SJCRH30 (cell line): ENCODE measurements at regions not wholly inside any gene's neighbourhood (a gene's known extent, or its start where the extent isn't known, plus 50 kb on each side); places are given as distances from the start of the nearest gene placed in this dataset.
"Not testable (repeated sequence)": the region's sequence is repeated elsewhere in the genome, so short reads cannot be mapped to it uniquely, and the experiment has no call there.

ENCODE experiments used
- DNase-seq, 2 experiments: peaks; one replicate each; pipeline ENCODE4 v3.0.0-alpha.2; 2015 to 2020
- H3K27ac ChIP-seq: fragments of 250-450 bp; sonication (Bioruptor Pico); 2 replicates; pipeline ENCODE4 v1.5.1; 2020; ENCODE audit warnings: mild to moderate bottlenecking, moderate library complexity
- H3K27me3 ChIP-seq: fragments of 250-450 bp; sonication (Bioruptor Pico); 2 replicates; pipeline ENCODE4 v1.5.1; 2020; ENCODE audit warnings: mild to moderate bottlenecking, moderate library complexity
- H3K36me3 ChIP-seq: fragments of 250-450 bp; sonication (Bioruptor Pico); 2 replicates; pipeline ENCODE4 v1.5.1; 2020; ENCODE audit warnings: mild to moderate bottlenecking, moderate library complexity
- H3K4me1 ChIP-seq: fragments of 250-450 bp; sonication (Bioruptor Pico); 2 replicates; pipeline ENCODE4 v1.5.1; 2020; ENCODE audit warnings: mild to moderate bottlenecking, moderate library complexity
- H3K4me3 ChIP-seq: fragments of 250-450 bp; sonication (Bioruptor Pico); 2 replicates; pipeline ENCODE4 v1.5.1; 2020; ENCODE audit warnings: mild to moderate bottlenecking, moderate library complexity
- H3K9me3 ChIP-seq: fragments of 250-450 bp; sonication (Bioruptor Pico); replicated peaks from 2 replicates; pipeline ENCODE4 v1.5.1; 2020; ENCODE audit warnings: mild to moderate bottlenecking, moderate library complexity

GRCh38 chr5:97550818-97551217 lies 367.8 kb upstream of the RIOK2 start:
- Histone ChIP-seq H3K4me3 (no peak overlapping the region), H3K36me3 (no peaks in the 10 kb centered on the region), H3K9me3 (no peaks in the 10 kb centered on the region), H3K27ac (no peak overlapping the region), H3K27me3 (no peaks in the 10 kb centered on the region), H3K4me1 (no peaks in the 10 kb centered on the region; the same call in 1 of the 2 replicates)
- no peak for DNase-seq

GRCh38 chr5:97553604-97554452 lies 370.8 kb upstream of the RIOK2 start:
- H3K27ac ChIP-seq, result no peak overlapping the region
- H3K36me3 ChIP-seq, result no peaks in the 10 kb centered on the region
- no peaks in the 10 kb centered on the region; the same call in 1 of the 2 replicates for H3K4me1 ChIP-seq
- no peaks in the 10 kb centered on the region for H3K27me3 ChIP-seq
- H3K4me3 ChIP-seq, result no peak overlapping the region
- no peak for DNase-seq
- H3K9me3 ChIP-seq, result no peaks in the 10 kb centered on the region

- H3K4me3 ChIP-seq, result no peak overlapping the region
- H3K4me1 ChIP-seq, result no peaks in the 10 kb centered on the region; the same call in 1 of the 2 replicates
- DNase-seq, result no peak
- no peaks in the 10 kb centered on the region; the same call in 1 of the 2 replicates for H3K9me3 ChIP-seq
- H3K27me3 ChIP-seq, result no peaks in the 10 kb centered on the region
- no peak overlapping the region for H3K27ac ChIP-seq
- H3K36me3 ChIP-seq, result no peaks in the 10 kb centered on the region
Measured at GRCh38 chr5:97554977-97555643, 372.1 kb upstream of the RIOK2 start.

GRCh38 chr5:97555644-97555981 lies 372.6 kb upstream of the RIOK2 start:
- Histone ChIP-seq H3K4me1 (no peaks in the 10 kb centered on the region; the same call in 1 of the 2 replicates), H3K27me3 (no peaks in the 10 kb centered on the region), H3K4me3 (no peak overlapping the region), H3K36me3 (no peaks in the 10 kb centered on the region), H3K9me3 (no peaks in the 10 kb centered on the region; the same call in 1 of the 2 replicates), H3K27ac (no peak overlapping the region)
- no peak for DNase-seq

- H3K4me3 ChIP-seq, result no peak overlapping the region
- H3K27me3 ChIP-seq, result no peaks in the 10 kb centered on the region
- H3K27ac ChIP-seq, result no peak overlapping the region
- H3K4me1 ChIP-seq, result no peaks in the 10 kb centered on the region
- no peaks in the 10 kb centered on the region for H3K36me3 ChIP-seq
- DNase-seq, result no peak
- no peaks in the 10 kb centered on the region; the same call in 1 of the 2 replicates for H3K9me3 ChIP-seq
Measured at GRCh38 chr5:97559827-97560598, 377.0 kb upstream of the RIOK2 start.

- H3K27ac ChIP-seq, result no peak overlapping the region
- H3K27me3 ChIP-seq, result no peaks in the 10 kb centered on the region
- DNase-seq, result no peak
- no peaks in the 10 kb centered on the region for H3K4me1 ChIP-seq
- H3K9me3 ChIP-seq, result no peaks in the 10 kb centered on the region; the same call in 1 of the 2 replicates
- no peak overlapping the region for H3K4me3 ChIP-seq
- no peaks in the 10 kb centered on the region for H3K36me3 ChIP-seq
Measured at GRCh38 chr5:97560599-97560993, 377.5 kb upstream of the RIOK2 start.

- H3K27ac ChIP-seq, result no peak overlapping the region
- no peak overlapping the region for H3K4me3 ChIP-seq
- DNase-seq, result no peak
- no peaks in the 10 kb centered on the region for H3K27me3 ChIP-seq
- no peaks in the 10 kb centered on the region for H3K4me1 ChIP-seq
- H3K36me3 ChIP-seq, result no peaks in the 10 kb centered on the region
- H3K9me3 ChIP-seq, result no peaks in the 10 kb centered on the region; the same call in 1 of the 2 replicates
Measured at GRCh38 chr5:97563050-97563657, 380.1 kb upstream of the RIOK2 start.

GRCh38 chr5:97568382-97568781 lies 385.3 kb upstream of the RIOK2 start:
- H3K27me3 ChIP-seq, result no peaks in the 10 kb centered on the region
- no peak overlapping the region for H3K27ac ChIP-seq
- no peak for DNase-seq

GRCh38 chr5:97570242-97570641 lies 387.2 kb upstream of the RIOK2 start:
- Histone ChIP-seq H3K27ac (no peak overlapping the region), H3K27me3 (no peaks in the 10 kb centered on the region)
- no peak for DNase-seq

More at GRCh38 chr5:97568382-97568781, 385.3 kb upstream of the RIOK2 start:
- Histone ChIP-seq H3K36me3 (no peaks in the 10 kb centered on the region), H3K4me1 (no peaks in the 10 kb centered on the region), H3K9me3 (no peaks in the 10 kb centered on the region), H3K4me3 (no peak overlapping the region)

GRCh38 chr5:97575322-97575721 lies 392.3 kb upstream of the RIOK2 start:
- Histone ChIP-seq H3K9me3 (no peaks in the 10 kb centered on the region), H3K27me3 (no peaks in the 10 kb centered on the region), H3K4me1 (no peaks in the 10 kb centered on the region), H3K27ac (no peak overlapping the region), H3K36me3 (no peaks in the 10 kb centered on the region), H3K4me3 (no peak overlapping the region)
- DNase-seq, result no peak

More at GRCh38 chr5:97570242-97570641, 387.2 kb upstream of the RIOK2 start:
- Histone ChIP-seq H3K36me3 (no peaks in the 10 kb centered on the region), H3K9me3 (no peaks in the 10 kb centered on the region), H3K4me1 (no peaks in the 10 kb centered on the region), H3K4me3 (no peak overlapping the region)

GRCh38 chr5:97576956-97577355 lies 393.9 kb upstream of the RIOK2 start:
- Histone ChIP-seq H3K36me3 (no peaks in the 10 kb centered on the region), H3K27me3 (no peaks in the 10 kb centered on the region), H3K4me1 (no peaks in the 10 kb centered on the region), H3K9me3 (no peaks in the 10 kb centered on the region), H3K4me3 (no peak overlapping the region), H3K27ac (no peak overlapping the region)
- DNase-seq, result no peak

GRCh38 chr5:97579977-97580376 lies 396.9 kb upstream of the RIOK2 start:
- H3K27me3 ChIP-seq, H3K9me3 ChIP-seq, H3K4me3 ChIP-seq, DNase-seq, H3K27ac ChIP-seq, H3K36me3 ChIP-seq, H3K4me1 ChIP-seq: not testable (repeated sequence)

GRCh38 chr5:97580746-97581145 lies 397.7 kb upstream of the RIOK2 start:
- Histone ChIP-seq H3K36me3 (no peaks in the 10 kb centered on the region), H3K4me1 (no peaks in the 10 kb centered on the region), H3K27ac (no peak overlapping the region), H3K27me3 (no peaks in the 10 kb centered on the region), H3K9me3 (no peaks in the 10 kb centered on the region), H3K4me3 (no peak overlapping the region)
- no peak for DNase-seq

- Histone ChIP-seq H3K4me3 (no peak overlapping the region), H3K4me1 (no peaks in the 10 kb centered on the region), H3K36me3 (no peaks in the 10 kb centered on the region), H3K27me3 (no peaks in the 10 kb centered on the region), H3K9me3 (no peaks in the 10 kb centered on the region; the same call in 1 of the 2 replicates), H3K27ac (no peak overlapping the region)
- no peak for DNase-seq
Measured at GRCh38 chr5:97591781-97592180, 408.7 kb upstream of the RIOK2 start.
